ENCODE measurements at regions not wholly inside any gene's neighbourhood (a gene's known extent, or its start where the extent isn't known, plus 50 kb on each side); places are given as distances from the start of the nearest gene placed in this dataset.

GRCh38 chr2:2822143-2822542 is 491.1 kb upstream of the MYT1L start:
- no peak overlapping the region for H3K9ac ChIP-seq (ENCODE audit: low read length)
- no peak overlapping the region for H3K27ac ChIP-seq (ENCODE audit: low read length)
- no peaks in the 10 kb centered on the region for H3K9me3 ChIP-seq (ENCODE audit: insufficient read depth, low read length)
- H3K79me2 ChIP-seq (ENCODE audit: low read length) = no peaks in the 10 kb centered on the region
- no peak overlapping the region for H3K4me3 ChIP-seq (ENCODE audit: low read length)
- no peak for TF ChIP-seq EZH2phosphoT487 (IDR thresholded peaks at IDR 0.05; ENCODE audit: low read depth)
- TF ChIP-seq, protein P1, sequence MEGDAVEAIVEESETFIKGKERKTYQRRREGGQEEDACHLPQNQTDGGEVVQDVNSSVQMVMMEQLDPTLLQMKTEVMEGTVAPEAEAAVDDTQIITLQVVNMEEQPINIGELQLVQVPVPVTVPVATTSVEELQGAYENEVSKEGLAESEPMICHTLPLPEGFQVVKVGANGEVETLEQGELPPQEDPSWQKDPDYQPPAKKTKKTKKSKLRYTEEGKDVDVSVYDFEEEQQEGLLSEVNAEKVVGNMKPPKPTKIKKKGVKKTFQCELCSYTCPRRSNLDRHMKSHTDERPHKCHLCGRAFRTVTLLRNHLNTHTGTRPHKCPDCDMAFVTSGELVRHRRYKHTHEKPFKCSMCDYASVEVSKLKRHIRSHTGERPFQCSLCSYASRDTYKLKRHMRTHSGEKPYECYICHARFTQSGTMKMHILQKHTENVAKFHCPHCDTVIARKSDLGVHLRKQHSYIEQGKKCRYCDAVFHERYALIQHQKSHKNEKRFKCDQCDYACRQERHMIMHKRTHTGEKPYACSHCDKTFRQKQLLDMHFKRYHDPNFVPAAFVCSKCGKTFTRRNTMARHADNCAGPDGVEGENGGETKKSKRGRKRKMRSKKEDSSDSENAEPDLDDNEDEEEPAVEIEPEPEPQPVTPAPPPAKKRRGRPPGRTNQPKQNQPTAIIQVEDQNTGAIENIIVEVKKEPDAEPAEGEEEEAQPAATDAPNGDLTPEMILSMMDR (IDR thresholded peaks at IDR 0.05; ENCODE audit: low read depth, low read length) = no peak
- no peaks in the 10 kb centered on the region for H3K4me1 ChIP-seq (ENCODE audit: low read length)
- H3K4me2 ChIP-seq (ENCODE audit: low read length) = no peak overlapping the region
- H3K36me3 ChIP-seq (replicated peaks; ENCODE audit: low read depth, low read length) = no peaks in the 10 kb centered on the region
- no peaks in the 10 kb centered on the region for H4K20me1 ChIP-seq (ENCODE audit: insufficient read depth, low read length)
- H2AFZ ChIP-seq (ENCODE audit: low read depth, low read length) = no peak overlapping the region
- H3K27me3 ChIP-seq (ENCODE audit: low read depth, low read length) = no peaks in the 10 kb centered on the region

- Histone ChIP-seq H4K20me1 (ENCODE audit: insufficient read depth, low read length) (no peaks in the 10 kb centered on the region), H3K4me1 (ENCODE audit: low read length) (no peaks in the 10 kb centered on the region), H3K4me2 (ENCODE audit: low read length) (no peak overlapping the region), H3K79me2 (ENCODE audit: low read length) (no peaks in the 10 kb centered on the region), H3K9ac (ENCODE audit: low read length) (no peak overlapping the region), H3K4me3 (ENCODE audit: low read length) (no peak overlapping the region), H3K27me3 (ENCODE audit: low read depth, low read length) (no peaks in the 10 kb centered on the region), H3K27ac (ENCODE audit: low read length) (no peak overlapping the region), H3K36me3 (replicated peaks; ENCODE audit: low read depth, low read length) (no peaks in the 10 kb centered on the region), H3K9me3 (ENCODE audit: insufficient read depth, low read length) (no peaks in the 10 kb centered on the region), H2AFZ (ENCODE audit: low read depth, low read length) (no peak overlapping the region)
- TF ChIP-seq, protein P1 (IDR thresholded peaks at IDR 0.05; ENCODE audit: low read depth, low read length) = no peak
- TF ChIP-seq EZH2phosphoT487 (IDR thresholded peaks at IDR 0.05; ENCODE audit: low read depth) = no peak
Observed at GRCh38 chr2:2812648-2813047, 481.6 kb upstream of the MYT1L start.

DNA sequence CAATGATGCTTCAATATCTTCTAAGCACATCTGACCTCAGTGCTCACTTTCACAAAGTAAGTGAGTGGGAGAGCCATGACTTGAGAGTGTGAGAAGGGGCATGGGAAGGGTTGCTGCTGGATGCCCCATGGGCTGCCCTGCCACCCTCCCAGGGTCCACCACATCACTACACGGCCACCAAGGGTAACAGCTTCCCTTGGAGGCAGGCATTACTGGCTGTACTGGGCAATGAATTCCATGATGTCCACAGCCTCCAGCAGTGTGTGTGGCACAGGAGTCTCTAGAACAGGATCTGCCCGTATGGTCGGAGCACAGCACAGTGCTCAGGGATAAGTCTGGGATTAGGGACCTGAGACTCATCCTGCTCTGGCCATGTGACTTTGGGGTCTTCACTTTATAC is 481.0 kb upstream of the MYT1L start:
- Histone ChIP-seq H3K27me3 (ENCODE audit: low read depth, low read length) (no peaks in the 10 kb centered on the region), H3K4me2 (ENCODE audit: low read length) (no peak overlapping the region), H3K36me3 (replicated peaks; ENCODE audit: low read depth, low read length) (no peaks in the 10 kb centered on the region), H3K4me1 (ENCODE audit: low read length) (no peaks in the 10 kb centered on the region), H3K9ac (ENCODE audit: low read length) (no peak overlapping the region), H3K9me3 (ENCODE audit: insufficient read depth, low read length) (no peaks in the 10 kb centered on the region), H2AFZ (ENCODE audit: low read depth, low read length) (no peak overlapping the region), H3K27ac (ENCODE audit: low read length) (no peak overlapping the region), H4K20me1 (ENCODE audit: insufficient read depth, low read length) (no peaks in the 10 kb centered on the region), H3K79me2 (ENCODE audit: low read length) (no peaks in the 10 kb centered on the region), H3K4me3 (ENCODE audit: low read length) (no peak overlapping the region)
- TF ChIP-seq, protein P1 (IDR thresholded peaks at IDR 0.05; ENCODE audit: low read depth, low read length) = no peak
- TF ChIP-seq EZH2phosphoT487 (IDR thresholded peaks at IDR 0.05; ENCODE audit: low read depth) = no peak

DNA sequence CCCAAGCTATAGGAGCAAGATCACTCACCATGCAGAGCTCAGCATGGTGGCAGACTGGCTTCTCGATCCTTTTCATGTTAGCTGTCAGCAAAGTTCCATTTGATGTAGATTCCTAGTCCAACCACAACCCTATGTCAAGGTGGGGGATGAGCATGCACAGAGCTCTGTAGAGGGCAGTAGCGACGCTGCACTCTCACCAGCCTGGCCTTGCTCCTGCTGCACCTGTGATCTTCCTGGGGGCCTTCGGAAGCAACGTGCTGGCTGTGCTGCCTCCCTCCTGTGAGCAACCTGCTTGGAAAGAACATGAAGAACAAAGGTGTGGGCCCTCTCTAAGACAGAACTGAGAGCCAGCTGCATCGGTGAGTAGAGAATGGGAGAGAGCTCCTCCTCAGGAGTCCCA is 479.4 kb upstream of the MYT1L start:
- H3K4me1 ChIP-seq (ENCODE audit: low read length) = no peaks in the 10 kb centered on the region
- H3K9me3 ChIP-seq (ENCODE audit: insufficient read depth, low read length) = no peaks in the 10 kb centered on the region
- no peak overlapping the region for H3K4me3 ChIP-seq (ENCODE audit: low read length)
- no peaks in the 10 kb centered on the region for H3K36me3 ChIP-seq (replicated peaks; ENCODE audit: low read depth, low read length)
- H4K20me1 ChIP-seq (ENCODE audit: insufficient read depth, low read length) = no peaks in the 10 kb centered on the region
- no peak overlapping the region for H3K4me2 ChIP-seq (ENCODE audit: low read length)
- no peak overlapping the region for H2AFZ ChIP-seq (ENCODE audit: low read depth, low read length)
- H3K27me3 ChIP-seq (ENCODE audit: low read depth, low read length) = no peaks in the 10 kb centered on the region
- no peak overlapping the region for H3K9ac ChIP-seq (ENCODE audit: low read length)
- H3K27ac ChIP-seq (ENCODE audit: low read length) = no peak overlapping the region
- no peaks in the 10 kb centered on the region for H3K79me2 ChIP-seq (ENCODE audit: low read length)
- TF ChIP-seq EZH2phosphoT487 (IDR thresholded peaks at IDR 0.05; ENCODE audit: low read depth) = no peak
- TF ChIP-seq, protein P1 (IDR thresholded peaks at IDR 0.05; ENCODE audit: low read depth, low read length) = no peak
